ENCODE measurements at regions not wholly inside any gene's neighbourhood (a gene's known extent, or its start where the extent isn't known, plus 50 kb on each side); places are given as distances from the start of the nearest gene placed in this dataset.

- TF ChIP-seq POLR2A (IDR thresholded peaks at IDR 0.05) (no peak), CTCF (IDR thresholded peaks at IDR 0.05) (no peak)
These were observed 148.8 kb upstream of the OTX2 start for GRCh38 chr14:56959121-56959520.

All from right lobe of liver (tissue), 4 donors.